Thyroid gland (tissue), 4 donors: ENCODE measurements at regions not wholly inside any gene's neighbourhood (a gene's known extent, or its start where the extent isn't known, plus 50 kb on each side); places are given as distances from the start of the nearest gene placed in this dataset.

Experiments
- POLR2A ChIP-seq, 2 donors: fragments of 450-650 bp; IDR thresholded peaks; one replicate each; pipeline ENCODE4 v1.6.1; 2017; ENCODE audit warnings: antibody characterized with exemption in 2 of 2, mild to moderate bottlenecking in 2 of 2, moderate library complexity in 1 of 2
- TF ChIP-seq, protein P1 (sequence below), 6 experiments: fragments of 200-600 bp in 3 of 6; fragments of 450-650 bp in 3 of 6; sonication (generic) in 3 of 6; IDR thresholded peaks; one replicate each; pipeline ENCODE4 v1.5.1; 2016 to 2019; ENCODE audit warnings: antibody characterized with exemption in 6 of 6, mild to moderate bottlenecking in 2 of 6, inconsistent platforms in 1 of 6, moderate library complexity in 1 of 6

DNA sequence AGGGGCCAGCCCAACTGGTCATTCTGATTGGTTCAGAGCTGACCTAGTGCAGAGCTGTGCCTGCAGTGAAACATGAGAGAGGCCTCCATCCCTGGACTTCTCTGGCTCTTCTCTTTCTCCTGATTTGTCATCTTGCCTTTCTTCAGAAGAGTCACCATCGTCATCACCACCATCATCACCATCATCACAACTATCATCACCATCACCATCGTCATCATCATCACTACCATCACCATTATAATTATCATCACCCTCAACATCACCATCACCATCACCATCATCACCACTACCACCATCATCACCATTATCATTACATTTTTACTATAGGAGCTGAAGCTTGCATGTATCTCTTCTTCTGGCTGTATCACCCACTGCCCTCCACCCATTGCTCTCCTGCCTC lies 94.5 kb upstream of the FAM20A start:
- TF ChIP-seq, protein P1, sequence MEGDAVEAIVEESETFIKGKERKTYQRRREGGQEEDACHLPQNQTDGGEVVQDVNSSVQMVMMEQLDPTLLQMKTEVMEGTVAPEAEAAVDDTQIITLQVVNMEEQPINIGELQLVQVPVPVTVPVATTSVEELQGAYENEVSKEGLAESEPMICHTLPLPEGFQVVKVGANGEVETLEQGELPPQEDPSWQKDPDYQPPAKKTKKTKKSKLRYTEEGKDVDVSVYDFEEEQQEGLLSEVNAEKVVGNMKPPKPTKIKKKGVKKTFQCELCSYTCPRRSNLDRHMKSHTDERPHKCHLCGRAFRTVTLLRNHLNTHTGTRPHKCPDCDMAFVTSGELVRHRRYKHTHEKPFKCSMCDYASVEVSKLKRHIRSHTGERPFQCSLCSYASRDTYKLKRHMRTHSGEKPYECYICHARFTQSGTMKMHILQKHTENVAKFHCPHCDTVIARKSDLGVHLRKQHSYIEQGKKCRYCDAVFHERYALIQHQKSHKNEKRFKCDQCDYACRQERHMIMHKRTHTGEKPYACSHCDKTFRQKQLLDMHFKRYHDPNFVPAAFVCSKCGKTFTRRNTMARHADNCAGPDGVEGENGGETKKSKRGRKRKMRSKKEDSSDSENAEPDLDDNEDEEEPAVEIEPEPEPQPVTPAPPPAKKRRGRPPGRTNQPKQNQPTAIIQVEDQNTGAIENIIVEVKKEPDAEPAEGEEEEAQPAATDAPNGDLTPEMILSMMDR (IDR thresholded peaks at IDR 0.05): no peak
- TF ChIP-seq POLR2A (IDR thresholded peaks at IDR 0.05): no peak
